GM19438 (cell line): ENCODE measurements at regions not wholly inside any gene's neighbourhood (a gene's known extent, or its start where the extent isn't known, plus 50 kb on each side); places are given as distances from the start of the nearest gene placed in this dataset.
"Not testable (repeated sequence)": the region's sequence is repeated elsewhere in the genome, so short reads cannot be mapped to it uniquely, and the experiment has no call there.

Experiments used
- ATAC-seq: cut with Tn5 transposase; IDR thresholded peaks from one replicate; pipeline ENCODE4 v1.9.1; 2021; ENCODE audit warnings: low read depth; ENCODE audit not compliant: unreplicated experiment

DNA sequence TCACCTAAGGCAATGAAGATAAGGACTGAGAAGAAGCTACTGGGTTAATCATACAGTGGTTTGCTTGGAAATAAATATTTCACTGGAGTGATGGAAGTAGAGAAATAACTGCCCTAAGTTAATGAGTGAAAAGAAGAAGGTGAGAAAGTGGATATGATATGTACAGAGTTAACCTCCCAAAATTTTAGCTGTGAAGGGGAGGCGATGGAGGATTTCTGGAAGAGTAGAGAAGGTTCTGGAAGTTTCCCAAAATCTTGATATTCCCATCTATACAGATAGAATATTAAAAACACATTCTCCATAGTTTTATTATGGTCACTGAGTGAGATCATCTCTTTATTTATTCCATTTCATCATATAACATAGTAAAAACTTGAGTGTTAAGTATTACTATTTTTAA is 296.6 kb upstream of the RGPD4 start:
- ATAC-seq = no peak

DNA sequence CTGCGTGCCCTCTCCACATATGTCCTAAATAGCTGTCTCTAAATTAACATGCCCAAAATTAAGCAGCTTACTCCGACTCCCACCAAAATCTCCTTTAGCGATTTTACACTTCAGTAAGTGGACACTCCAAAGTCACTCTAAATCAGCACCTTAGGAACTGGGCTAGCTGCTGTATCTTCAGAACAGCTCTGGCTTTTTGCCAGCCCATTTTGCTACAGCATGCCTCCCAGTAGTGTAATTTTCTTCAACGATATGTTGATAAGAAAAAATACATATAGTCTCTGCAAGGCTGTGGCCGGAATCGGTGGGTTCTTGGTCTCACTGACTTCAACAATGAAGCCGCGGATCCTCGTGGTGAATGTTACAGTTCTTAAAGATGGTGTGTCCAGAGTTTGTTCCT is 291.8 kb upstream of the RGPD4 start:
- ATAC-seq = no peak

DNA sequence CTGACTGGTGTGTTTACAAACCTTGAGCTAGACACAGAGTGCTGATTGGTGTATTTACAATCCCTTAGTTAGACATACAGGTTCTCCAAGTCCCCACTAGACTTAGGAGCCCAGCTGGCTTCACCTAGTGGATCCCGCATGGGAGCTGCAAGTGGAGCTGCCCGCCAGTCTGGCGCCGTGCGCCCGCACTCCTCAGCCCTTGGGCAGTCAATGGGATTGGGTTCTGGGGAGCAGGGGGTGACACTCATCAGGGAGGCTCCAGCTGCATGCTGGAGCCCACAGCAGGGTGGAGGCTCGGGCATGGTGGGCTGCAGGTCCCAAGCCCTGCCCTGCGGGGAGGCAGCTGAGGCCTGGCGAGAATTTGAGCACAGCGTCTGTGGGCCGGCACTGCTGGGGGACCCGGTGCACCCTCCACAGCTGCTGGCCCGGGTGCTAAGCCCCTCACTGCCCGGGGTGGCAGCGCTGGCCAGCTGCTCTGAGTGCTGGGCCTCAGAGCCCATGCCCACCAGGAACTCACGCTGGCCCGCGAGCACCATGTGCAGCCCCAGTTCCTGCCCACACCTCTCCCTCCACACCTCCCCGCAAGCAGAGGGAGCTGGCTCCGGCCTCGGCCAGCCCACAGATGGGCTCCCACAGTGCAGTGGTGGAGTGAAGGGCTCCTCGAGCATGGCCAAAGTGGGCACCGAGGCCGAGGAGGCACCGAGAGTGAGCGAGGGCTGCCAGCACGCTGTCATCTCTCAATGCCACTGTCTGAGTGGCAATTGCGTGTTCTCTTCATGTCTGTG is 290.6 kb upstream of the RGPD4 start:
- ATAC-seq = not testable (repeated sequence)

DNA sequence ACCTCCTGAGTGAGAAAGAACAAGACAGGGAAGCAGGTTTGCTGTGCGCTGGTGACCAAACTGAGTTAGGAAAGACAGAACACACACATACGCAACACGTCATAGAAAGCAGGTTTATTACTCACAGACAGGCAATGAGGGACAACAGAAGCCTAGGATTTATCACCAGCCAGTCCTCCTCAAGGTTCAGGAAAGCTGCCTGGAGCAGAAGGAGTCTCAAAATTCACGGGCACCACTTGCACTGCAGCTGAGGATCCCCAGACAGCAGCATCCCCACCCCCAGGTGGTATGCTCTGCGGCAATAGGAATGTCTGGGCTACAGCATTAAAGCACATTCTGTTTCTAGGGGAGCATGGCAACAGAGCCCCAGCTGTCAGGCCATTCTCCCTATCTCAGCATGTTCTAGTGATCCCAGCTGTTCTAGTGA is 284.4 kb upstream of the RGPD4 start:
- ATAC-seq = no peak

DNA sequence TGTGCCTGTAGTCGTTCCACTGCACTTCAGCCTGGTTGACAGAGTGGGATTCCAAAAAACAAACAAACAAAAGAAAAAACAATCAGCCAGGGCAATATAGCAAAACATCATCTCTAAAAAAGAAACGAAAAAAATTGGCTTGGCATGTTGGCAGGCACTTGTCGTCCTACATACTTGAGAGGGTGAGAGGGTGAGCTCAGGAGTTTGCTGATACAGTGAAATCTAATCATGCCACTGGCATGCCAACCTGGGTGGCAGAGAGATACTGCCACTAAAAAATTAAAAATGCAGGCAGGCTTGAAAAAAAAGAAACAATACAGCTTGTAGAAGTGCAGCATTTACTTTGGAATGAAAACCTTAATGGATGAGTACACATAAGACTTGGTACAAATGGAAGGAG is 282.9 kb upstream of the RGPD4 start:
- ATAC-seq = no peak

DNA sequence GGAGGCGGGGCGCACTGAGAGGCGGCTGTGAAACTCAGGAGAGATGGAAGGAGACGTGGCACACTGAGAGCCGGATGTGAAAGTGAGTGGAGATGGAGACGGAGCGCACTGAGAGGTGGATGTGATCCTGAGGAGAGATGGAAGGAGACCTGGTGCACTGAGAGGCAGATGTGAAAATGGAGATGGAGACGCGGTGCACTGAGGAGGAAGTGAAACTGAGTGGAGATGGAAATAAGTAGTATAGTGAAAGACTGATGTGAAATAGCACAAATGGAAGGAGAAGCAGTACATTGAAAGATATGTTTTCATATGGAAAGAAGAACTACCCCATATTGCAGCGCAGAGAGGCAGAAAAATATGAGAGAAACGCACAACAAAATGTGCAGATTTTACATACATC is 281.6 kb upstream of the RGPD4 start:
- ATAC-seq = no peak

DNA sequence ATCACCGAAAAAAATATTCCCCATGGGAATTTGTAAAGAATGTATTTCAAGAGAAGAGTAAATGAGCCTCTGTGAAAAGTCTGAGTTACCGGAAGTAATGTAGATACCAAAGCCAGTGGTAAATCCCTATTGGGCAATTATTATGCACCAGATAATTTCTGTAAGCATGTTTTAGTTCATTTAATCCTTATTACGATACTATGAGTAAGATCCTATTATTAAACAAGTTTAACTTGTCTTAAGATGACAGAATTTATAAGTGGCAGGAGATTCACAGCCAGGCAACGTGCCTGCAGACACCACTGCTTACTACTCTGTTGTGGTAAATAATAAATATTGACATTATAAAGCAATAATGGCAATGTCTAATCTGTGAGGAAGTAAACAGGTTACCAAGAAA is 280.8 kb upstream of the RGPD4 start:
- no peak for ATAC-seq

DNA sequence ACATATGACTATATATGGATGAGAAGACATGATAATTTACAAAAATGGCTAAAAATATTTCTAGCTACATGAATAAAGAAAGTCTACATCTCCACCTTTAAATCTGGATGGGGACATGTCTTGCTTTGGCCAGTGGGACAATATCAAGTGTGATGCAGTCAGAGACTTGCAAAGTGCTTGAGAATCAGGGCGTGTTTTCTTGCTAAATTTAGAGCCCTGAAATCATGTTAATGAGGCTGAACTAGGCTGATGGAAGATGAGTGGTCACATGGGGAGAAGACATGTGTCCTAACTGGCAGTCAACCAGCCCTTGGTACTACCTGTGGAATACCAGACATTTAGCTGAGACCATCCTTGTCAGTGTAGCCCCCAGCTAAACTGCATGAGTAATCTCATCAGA is 278.5 kb upstream of the RGPD4 start:
- no peak for ATAC-seq

DNA sequence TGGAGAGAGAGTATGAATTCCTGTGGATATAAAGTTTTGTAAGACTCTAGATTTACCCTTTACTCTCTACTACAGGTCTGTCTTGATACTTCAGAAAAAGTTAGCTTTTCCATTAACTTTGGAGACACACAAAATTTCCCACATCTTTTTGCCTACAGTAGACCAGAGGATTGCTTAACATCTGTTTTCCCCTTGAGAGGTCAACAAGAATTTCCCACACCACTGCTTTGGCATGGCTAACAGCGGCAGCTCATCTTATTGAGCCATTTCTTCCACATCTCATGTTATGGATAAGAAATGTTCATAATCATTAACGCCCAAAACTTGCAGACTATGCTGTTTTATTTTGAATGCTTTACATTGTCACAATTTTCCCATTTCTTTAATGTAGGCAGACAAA is 273.6 kb upstream of the RGPD4 start:
- ATAC-seq = no peak

DNA sequence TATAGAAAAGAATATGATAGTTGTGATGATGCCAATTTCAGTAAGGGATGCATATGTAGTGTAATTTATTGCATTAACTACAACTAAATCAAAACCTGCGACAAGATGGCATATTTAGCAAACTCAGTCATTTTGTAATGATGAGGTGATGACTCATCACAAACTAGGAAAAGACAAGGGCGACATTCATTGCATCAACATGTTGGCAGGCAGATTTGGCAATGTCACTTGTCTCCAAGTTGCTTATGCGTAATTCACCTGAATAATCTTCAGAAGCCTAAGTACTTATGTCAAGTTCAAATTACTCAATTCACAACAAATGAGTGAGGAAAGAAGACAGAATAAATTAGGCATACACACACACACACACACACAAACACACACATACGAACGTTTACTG is 273.2 kb upstream of the RGPD4 start:
- no peak for ATAC-seq

DNA sequence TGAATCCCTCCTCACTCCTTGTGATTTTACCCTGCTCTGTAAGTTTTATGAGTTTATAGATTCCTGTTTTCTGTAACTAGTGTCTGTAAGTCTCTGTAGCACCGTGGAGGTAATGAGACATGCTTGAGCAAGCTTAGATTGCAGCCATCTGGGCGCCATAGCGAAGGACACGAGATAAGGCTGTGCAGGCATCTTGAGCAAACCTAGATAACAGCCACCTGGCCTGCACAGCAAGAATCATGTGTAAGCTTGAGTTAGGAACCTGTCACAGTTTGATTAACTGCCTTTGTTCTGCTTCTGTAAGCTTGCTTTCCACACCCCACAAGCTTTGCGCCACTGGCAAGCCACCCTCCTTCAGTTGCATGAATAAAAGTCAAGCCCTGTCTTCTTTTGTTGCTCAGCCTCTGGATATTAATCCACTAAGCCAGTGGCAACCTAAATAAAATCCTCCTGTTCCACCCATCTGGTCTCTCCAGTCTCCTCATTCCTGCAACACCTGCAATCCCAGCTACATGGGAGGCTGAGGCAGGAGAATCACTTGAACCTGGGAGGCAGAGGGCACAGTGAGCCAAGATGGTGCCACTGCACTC is 270.6 kb upstream of the RGPD4 start:
- no peak for ATAC-seq

DNA sequence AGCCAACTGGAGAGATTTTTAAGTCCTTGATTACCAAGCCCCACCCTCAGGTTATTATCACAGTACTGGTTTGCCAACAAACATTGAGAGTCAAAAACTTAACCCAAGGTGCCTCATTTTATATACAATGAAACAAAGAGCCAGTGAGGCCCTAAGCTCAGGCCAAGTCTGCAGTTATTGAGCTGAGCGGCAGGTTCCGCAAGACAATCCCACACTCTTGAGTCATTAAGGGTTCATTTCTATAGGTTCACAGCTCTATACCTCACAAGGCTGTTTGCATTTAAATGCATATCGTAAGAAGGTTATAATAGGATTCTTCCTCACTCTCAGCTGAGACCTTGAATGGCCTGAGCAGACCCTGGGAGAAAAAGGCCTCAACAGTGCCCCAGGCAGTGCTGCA is 268.4 kb upstream of the RGPD4 start:
- no peak for ATAC-seq

DNA sequence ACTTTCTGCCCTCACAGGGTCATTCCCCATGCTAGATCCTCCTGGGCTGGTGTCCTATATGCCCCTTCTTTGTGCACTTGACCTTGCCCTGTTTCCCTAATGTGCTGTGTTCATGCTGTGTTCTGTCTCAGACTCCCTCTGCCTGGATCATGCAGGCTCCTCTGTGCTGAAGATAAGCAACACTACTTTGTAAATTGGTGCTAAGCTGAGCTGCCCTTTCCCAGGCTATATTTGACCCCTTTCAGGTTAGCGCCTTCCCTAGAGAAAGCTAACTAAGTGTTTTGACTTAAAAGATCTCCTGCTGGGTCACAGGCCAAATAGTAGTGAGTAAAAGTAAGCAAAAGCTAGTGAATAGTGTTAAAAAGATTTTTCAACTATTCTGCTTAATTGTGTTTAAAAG is 257.2 kb upstream of the RGPD4 start:
- ATAC-seq = no peak

DNA sequence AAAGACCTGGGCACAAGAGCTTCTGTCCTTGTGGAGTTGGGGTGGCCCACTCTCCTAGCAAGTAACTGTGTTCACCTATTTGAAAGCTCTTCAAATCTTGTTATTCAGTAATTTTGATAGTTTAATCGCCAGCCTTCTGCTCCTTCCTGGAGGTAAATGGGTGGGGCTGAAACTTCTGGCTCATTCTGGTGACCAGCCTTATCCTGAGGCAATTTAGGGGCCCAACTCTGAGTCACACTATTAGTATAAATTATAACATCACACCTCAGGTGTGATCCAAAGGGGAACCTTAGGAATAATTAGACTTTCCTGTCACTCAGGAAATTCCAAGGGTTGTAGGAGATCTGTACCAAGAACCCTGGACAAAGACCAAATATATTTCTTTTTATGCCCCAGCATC is 255.8 kb upstream of the RGPD4 start:
- ATAC-seq = no peak

DNA sequence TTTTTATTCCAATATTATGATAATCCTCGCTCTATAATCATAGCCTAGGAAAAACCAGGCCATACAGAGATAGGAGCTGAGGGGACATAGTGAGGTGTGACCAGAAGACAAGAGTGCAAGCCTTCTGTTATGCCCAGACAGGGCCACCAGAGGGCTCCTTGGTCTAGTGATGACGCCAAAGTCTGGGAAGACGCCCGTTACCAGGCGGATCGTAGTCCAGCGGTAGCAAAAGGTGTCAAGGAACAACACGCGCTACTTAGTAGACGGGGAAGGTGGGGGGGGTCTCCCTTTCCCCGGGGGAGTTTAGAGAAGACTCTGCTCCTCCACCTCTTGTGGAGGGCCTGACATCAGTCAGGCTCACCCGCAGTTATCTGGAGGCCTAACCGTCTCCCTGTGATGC is 253.8 kb upstream of the RGPD4 start:
- ATAC-seq = not testable (repeated sequence)

DNA sequence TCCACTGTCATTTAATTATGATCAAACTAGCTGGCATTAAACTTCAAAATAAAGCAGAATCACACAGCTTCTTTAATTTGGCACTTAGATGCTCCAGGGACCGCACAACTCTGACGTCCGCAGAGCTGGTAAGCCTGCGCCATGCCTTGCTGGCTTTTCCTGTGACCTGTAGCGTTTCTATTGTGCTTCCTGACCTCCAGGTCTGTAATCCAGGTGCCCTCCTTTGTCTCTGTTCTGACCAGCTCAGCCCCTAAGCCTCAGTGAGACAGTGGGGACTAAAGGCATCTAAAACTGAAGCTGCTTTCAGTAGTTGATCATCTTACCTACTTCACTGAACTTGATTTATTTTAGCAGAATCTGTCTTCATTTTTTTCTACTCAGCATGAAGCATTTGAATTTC is 249.7 kb upstream of the RGPD4 start:
- no peak for ATAC-seq

DNA sequence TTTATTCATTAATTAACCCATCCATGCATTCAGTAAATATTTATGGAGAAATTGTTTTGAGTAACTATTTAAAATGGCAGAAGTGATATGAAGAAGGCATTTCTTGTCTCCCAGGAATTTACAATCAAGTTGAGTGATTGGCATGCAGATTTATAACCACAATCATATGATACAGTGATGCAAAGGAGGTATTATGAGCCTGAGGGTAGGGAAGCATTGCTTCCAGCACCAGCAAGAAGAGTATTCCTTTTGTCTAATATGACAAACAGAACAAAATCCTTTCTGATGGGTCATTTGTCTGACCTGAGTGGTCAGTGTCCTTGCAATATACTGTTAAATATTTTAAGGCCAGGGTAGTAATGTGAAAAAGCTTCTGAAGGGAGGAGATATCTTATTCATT is 244.2 kb upstream of the RGPD4 start:
- no peak for ATAC-seq

DNA sequence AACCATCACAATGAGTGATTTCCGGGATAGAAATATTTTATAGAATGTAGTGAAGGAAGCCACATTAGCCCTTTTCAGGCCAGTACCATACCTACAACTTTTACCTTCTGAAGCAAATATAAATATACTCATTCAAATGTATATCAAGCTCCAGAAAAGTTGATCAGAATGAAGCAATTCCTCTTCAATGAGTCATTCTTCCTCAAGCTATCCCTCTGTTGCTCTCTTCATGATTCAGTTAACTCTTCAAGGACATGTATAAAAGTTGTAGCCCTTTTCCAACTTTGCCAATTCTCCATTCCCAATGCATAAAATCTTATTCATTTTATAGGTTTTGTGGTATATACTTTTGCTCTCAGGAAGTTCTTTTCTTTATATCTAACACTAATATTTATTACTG is 242.1 kb upstream of the RGPD4 start:
- ATAC-seq = no peak

DNA sequence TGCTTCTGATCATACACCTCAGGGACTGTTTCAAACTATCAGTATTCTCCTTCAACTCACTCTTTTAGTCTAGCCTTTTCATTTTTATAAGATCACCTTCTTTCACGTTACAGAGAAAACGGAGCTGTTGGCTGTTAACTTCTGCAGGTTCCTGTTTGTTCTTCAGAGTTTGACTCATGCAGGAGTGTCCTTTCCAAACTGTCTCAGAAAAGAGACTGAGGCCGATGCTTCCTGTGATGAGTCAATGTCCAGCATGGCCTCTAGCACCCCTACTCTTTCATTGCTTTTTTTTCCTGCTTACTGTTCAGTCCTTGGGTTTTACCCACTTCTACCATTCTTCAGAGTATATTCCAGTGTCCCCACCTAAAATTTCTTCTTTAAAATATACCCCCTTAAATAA is 240.8 kb upstream of the RGPD4 start:
- ATAC-seq = no peak

DNA sequence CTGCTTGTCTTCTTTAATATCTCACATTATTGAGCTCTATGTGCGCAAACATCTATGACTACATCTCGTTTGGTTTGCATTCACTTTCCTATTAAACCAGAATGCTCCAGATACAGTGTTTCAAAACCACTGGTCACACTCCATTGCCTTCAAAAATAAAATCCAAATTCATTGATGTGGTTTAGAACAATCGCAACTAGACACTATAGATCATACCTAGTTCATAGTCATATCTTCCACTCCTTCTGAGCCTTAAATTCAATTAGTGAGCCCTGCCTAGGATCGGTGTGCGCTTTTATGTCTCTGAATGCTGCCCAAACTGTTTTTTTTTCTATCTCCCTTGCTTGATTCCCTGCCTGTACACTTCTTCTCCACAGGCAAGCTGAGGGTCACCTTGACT is 238.5 kb upstream of the RGPD4 start:
- no peak for ATAC-seq

DNA sequence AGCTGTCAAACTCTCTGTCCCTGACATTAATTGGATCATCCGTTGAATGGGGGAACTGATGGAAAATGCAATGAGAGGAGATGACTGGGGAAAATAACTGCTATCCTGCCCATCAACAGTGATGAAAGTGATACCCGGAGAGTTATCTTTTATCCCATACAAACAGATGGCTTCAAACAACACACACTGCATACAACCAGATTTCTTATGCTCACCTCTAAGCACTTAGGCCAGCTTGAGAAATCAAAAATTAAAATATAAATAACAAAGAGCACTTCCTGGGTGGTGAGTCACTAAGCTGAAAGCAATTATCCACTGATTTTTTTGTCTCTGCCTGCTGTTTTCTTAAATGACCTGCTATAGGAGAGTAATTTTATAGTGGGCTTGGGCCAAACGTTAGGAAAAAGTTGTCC is 237.6 kb upstream of the RGPD4 start:
- no peak for ATAC-seq

DNA sequence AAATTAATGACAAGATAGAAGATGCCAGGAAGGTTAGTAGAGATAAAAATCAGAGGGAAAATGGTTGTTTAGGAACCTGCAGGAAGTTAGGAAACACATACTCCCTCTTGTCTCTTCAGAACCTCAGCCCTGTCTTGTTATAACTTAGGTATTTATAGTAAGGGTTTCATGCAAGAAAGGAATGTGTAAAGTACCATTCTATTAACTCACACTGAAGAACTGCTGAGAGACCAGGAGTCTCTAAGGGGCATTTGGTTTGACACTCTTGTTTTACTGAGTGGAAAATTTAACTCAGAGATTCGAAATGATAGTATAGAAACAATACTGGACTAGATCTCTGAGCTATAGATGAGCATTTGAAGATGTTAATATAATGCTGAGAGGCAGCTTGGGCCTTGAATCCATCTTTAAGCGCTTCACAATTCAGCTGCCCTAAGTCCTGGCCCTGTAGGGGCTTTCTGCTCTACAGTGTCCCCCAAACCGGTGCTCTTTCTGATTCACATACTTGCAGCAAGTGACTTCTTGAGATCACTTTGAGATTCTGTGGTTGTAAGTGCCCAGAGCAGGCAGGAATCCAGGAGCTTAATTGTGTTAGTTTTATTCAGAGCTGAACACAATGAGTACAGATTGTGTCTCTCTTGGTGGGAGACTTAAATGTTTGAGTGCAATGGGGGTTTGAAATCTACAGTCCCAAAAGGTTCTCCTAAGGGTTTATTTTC is 235.0 kb upstream of the RGPD4 start:
- no peak for ATAC-seq
